HUES48 (cell line): ENCODE measurements at regions not wholly inside any gene's neighbourhood (a gene's known extent, or its start where the extent isn't known, plus 50 kb on each side); places are given as distances from the start of the nearest gene placed in this dataset.
A peak's percentile ranks its signal among the peaks of the same experiment; 100 is the strongest.

Experiments used
- H3K27ac ChIP-seq: one replicate; pipeline ENCODE4 v1.7.0; 2013; ENCODE audit warnings: low read depth, low read length, inconsistent platforms
- H3K27me3 ChIP-seq: 2 replicates; pipeline ENCODE4 v1.6.1; 2013; ENCODE audit warnings: mild to moderate bottlenecking, low read length; ENCODE audit not compliant: control insufficient read depth, insufficient read depth
- H3K36me3 ChIP-seq: 2 replicates; pipeline ENCODE4 v1.6.1; 2013; ENCODE audit warnings: low read length; ENCODE audit not compliant: control insufficient read depth, insufficient read depth
- H3K4me1 ChIP-seq: 2 replicates; pipeline ENCODE4 v1.6.1; 2013; ENCODE audit warnings: mild to moderate bottlenecking, low read length; ENCODE audit not compliant: control insufficient read depth, insufficient read depth
- H3K4me3 ChIP-seq: 2 replicates; pipeline ENCODE4 v1.5.1; 2013; ENCODE audit warnings: mild to moderate bottlenecking, low read depth, low read length
- H3K9ac ChIP-seq: 2 replicates; pipeline ENCODE4 v1.6.1; 2013; ENCODE audit warnings: mild to moderate bottlenecking, low read depth, low read length, moderate library complexity
- H3K9me3 ChIP-seq: 2 replicates; pipeline ENCODE4 v1.6.1; 2013; ENCODE audit warnings: low read length; ENCODE audit not compliant: control insufficient read depth, insufficient read depth

DNA sequence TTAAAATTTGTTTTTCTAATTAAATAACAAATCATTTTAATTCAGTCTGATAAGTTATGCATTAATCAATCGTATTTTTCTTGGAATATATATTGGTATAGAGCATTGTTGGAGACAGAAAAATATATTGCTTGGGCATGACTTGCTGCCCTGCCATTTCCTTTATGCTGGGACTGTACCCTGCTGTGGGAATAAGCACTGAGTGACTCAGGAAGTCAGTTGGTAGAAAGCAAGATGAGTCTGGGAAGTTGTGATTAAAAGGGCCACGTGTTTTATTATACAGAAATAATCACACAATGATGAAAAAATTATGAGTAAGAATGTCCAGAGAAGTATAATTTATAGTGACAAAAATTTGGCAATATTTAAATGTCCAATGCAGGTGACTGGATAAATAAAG is 139.5 kb downstream of the KIF18A start:
- no peaks in the 10 kb centered on the region for H3K36me3 ChIP-seq
- H3K4me3 ChIP-seq, result no peak overlapping the region
- H3K4me1 ChIP-seq, result peaks cover 42% of the 10 kb centered on the region
- no peak overlapping the region for H3K27ac ChIP-seq
- H3K27me3 ChIP-seq, result no peaks in the 10 kb centered on the region
- no peak overlapping the region for H3K9ac ChIP-seq
- H3K9me3 ChIP-seq, result no peaks in the 10 kb centered on the region

DNA sequence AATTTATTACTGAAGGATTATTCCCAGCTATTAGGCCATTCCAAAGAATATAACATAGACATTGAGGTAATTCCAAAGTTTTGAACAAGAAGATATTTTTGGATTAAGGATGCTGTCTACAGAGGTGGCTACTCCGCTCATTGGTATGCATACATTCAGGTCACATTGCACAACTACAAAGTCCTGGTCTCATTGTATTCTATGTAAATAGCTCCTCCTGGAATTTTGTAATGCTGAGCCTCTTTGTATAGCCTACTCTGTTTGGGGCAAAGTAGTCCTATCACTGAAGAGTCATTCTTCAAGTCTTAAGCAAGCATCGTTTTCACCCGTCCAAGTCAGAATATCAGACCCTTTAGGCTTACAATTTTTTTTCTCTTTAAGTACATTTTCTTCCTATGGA is 142.4 kb downstream of the KIF18A start:
- H3K27ac ChIP-seq, result no peak overlapping the region
- H3K4me3 ChIP-seq, result no peak overlapping the region
- no peaks in the 10 kb centered on the region for H3K36me3 ChIP-seq
- no peaks in the 10 kb centered on the region for H3K27me3 ChIP-seq
- no peaks in the 10 kb centered on the region for H3K9me3 ChIP-seq
- peaks cover 58% of the 10 kb centered on the region for H3K4me1 ChIP-seq
- no peak overlapping the region for H3K9ac ChIP-seq

GRCh38 chr11:27963370-27963769 is 144.6 kb downstream of the KIF18A start:
- H3K4me1 ChIP-seq, result peaks cover 58% of the 10 kb centered on the region
- no peak overlapping the region for H3K27ac ChIP-seq
- H3K9me3 ChIP-seq, result no peaks in the 10 kb centered on the region
- no peak overlapping the region for H3K4me3 ChIP-seq
- no peaks in the 10 kb centered on the region for H3K27me3 ChIP-seq
- no peak overlapping the region for H3K9ac ChIP-seq
- H3K36me3 ChIP-seq, result no peaks in the 10 kb centered on the region

- no peaks in the 10 kb centered on the region for H3K9me3 ChIP-seq
- H3K4me1 ChIP-seq, result no peaks in the 10 kb centered on the region; the same call in 1 of the 2 replicates
- no peaks in the 10 kb centered on the region for H3K27me3 ChIP-seq
- no peak overlapping the region for H3K4me3 ChIP-seq
- H3K36me3 ChIP-seq, result no peaks in the 10 kb centered on the region
- no peak overlapping the region for H3K9ac ChIP-seq
- no peak overlapping the region for H3K27ac ChIP-seq
Measured at GRCh38 chr11:27949951-27950738, 157.8 kb downstream of the KIF18A start.

DNA sequence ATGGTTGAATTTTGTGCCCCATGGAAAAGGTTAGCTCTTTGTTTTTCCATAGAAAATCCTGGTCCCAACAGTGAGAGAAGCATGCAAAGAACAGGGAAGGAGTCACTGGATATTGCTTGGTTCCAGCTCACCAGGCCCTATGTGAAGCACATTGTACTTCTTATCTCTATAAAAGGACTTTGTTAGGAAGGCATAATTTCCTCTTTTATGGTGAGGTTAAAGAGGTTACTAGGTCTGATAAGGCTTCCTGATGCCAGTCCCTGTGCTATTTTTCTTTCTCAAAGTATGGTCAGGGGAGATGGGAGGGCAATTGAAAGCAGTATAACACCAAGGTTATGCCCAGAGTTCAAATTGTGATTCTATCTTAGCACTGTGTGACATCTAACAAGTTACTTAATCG is 162.6 kb downstream of the KIF18A start:
- Histone ChIP-seq H3K4me1 (no peaks in the 10 kb centered on the region; the same call in 1 of the 2 replicates), H3K4me3 (no peak overlapping the region), H3K9me3 (no peaks in the 10 kb centered on the region), H3K36me3 (no peaks in the 10 kb centered on the region), H3K9ac (no peak overlapping the region), H3K27me3 (no peaks in the 10 kb centered on the region), H3K27ac (no peak overlapping the region)

DNA sequence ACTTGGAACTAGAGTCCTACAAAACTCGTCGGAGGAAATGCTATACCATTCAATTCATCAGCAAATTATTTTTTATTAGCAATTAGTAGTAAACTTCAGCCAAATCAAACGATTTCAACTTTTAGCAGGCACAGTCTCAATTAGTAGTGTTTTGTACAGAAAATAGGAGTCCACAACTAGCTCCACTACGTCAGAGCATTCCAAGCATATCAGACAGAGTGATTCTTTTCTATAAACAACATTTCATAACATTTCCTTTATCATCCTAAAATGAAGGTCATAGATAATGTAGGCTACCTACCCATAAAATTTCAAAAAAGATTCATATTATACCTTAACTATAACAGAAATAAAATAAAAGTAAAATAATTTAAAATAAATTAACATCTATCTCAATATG is 169.9 kb downstream of the KIF18A start:
- Histone ChIP-seq H3K4me1 (peaks cover 17% of the 10 kb centered on the region), H3K9ac (no peak overlapping the region), H3K27me3 (no peaks in the 10 kb centered on the region), H3K4me3 (no peak overlapping the region), H3K36me3 (no peaks in the 10 kb centered on the region), H3K9me3 (peaks cover 5% of the 10 kb centered on the region; the same call in 1 of the 2 replicates), H3K27ac (no peak overlapping the region)

DNA sequence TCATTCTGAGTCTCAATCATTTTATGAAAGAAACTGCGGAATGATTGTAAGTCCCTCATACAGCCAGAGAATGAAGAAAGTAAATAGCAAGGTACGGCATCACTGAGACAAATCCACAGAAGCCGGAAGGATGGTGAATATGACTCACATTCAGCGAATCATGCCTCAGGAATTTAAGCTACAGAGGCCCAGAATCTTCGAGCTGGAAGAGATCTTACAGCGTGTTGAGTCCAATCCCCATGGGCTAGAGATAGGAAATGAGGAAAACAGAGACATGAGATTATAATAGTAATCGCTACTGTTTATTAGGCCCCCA is 173.2 kb downstream of the KIF18A start:
- Histone ChIP-seq H3K27ac (peak overlapping the region; percentile 56), H3K27me3 (no peaks in the 10 kb centered on the region), H3K36me3 (no peaks in the 10 kb centered on the region), H3K9me3 (peaks cover 5% of the 10 kb centered on the region; the same call in 1 of the 2 replicates), H3K9ac (no peak overlapping the region), H3K4me1 (peaks cover 17% of the 10 kb centered on the region), H3K4me3 (no peak overlapping the region)

- H3K27ac ChIP-seq, result peak overlapping the region; percentile 56
- H3K9me3 ChIP-seq, result peaks cover 5% of the 10 kb centered on the region; the same call in 1 of the 2 replicates
- H3K4me3 ChIP-seq, result no peak overlapping the region
- peaks cover 17% of the 10 kb centered on the region for H3K4me1 ChIP-seq
- no peak overlapping the region for H3K9ac ChIP-seq
- H3K36me3 ChIP-seq, result no peaks in the 10 kb centered on the region
- H3K27me3 ChIP-seq, result no peaks in the 10 kb centered on the region
Measured at GRCh38 chr11:27933992-27934829, 173.7 kb downstream of the KIF18A start.

GRCh38 chr11:27931770-27932169 is 176.2 kb downstream of the KIF18A start:
- no peak overlapping the region for H3K27ac ChIP-seq
- no peaks in the 10 kb centered on the region for H3K36me3 ChIP-seq
- H3K9me3 ChIP-seq, result no peaks in the 10 kb centered on the region
- H3K9ac ChIP-seq, result no peak overlapping the region
- no peaks in the 10 kb centered on the region for H3K27me3 ChIP-seq
- H3K4me1 ChIP-seq, result peaks cover 17% of the 10 kb centered on the region
- H3K4me3 ChIP-seq, result no peak overlapping the region

DNA sequence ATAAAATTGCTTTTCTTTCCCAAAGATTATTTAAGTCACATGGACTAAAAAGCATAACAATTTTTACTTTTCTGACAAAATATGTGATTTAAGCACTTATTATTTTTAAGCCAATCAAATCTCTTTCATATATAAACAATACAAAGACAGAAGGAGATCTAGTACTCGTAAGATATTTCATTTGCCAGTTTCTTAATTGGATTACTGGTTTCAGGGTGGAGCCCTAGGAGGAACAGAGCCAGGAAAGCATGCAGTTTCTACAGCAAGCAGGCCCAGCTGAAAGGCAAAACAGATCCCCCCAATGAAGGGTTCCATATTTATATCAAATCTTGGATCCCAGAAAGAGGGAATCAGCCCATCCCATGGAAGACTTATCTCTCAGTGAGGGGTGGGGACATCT is 177.0 kb downstream of the KIF18A start:
- no peak overlapping the region for H3K4me3 ChIP-seq
- H3K9ac ChIP-seq, result no peak overlapping the region
- H3K36me3 ChIP-seq, result no peaks in the 10 kb centered on the region
- no peaks in the 10 kb centered on the region for H3K9me3 ChIP-seq
- no peak overlapping the region for H3K27ac ChIP-seq
- no peaks in the 10 kb centered on the region for H3K27me3 ChIP-seq
- H3K4me1 ChIP-seq, result peaks cover 17% of the 10 kb centered on the region

- Histone ChIP-seq H3K9ac (no peak overlapping the region), H3K4me3 (no peak overlapping the region), H3K9me3 (no peaks in the 10 kb centered on the region), H3K4me1 (peaks cover 3% of the 10 kb centered on the region; the same call in 1 of the 2 replicates), H3K27ac (no peak overlapping the region), H3K36me3 (no peaks in the 10 kb centered on the region), H3K27me3 (no peaks in the 10 kb centered on the region)
Measured at GRCh38 chr11:27928809-27929208, 179.1 kb downstream of the KIF18A start.
